ENCODE measurements at regions not wholly inside any gene's neighbourhood (a gene's known extent, or its start where the extent isn't known, plus 50 kb on each side); places are given as distances from the start of the nearest gene placed in this dataset.

- TF ChIP-seq CTCF (IDR thresholded peaks at IDR 0.05) (no peak), POLR2A (IDR thresholded peaks at IDR 0.05) (no peak)
These were observed 91.7 kb upstream of the IGSF10 start for GRCh38 chr3:151552589-151552988.

All from uterus (tissue), 2 donors.